Kidney glomerular epithelial cell (primary cell): ENCODE measurements at regions not wholly inside any gene's neighbourhood (a gene's known extent, or its start where the extent isn't known, plus 50 kb on each side); places are given as distances from the start of the nearest gene placed in this dataset.
"Not testable (repeated sequence)": the region's sequence is repeated elsewhere in the genome, so short reads cannot be mapped to it uniquely, and the experiment has no call there.

Experiments
- DNase-seq: peaks from one replicate; lab custom pipeline; 2025; lab: John Stamatoyannopoulos, UW

- peak; percentile 77 for DNase-seq
These were observed 453.0 kb upstream of the CFAP20DC start for GRCh38 chr3:59502806-59503205.

GRCh38 chr3:59499954-59500353 lies 450.1 kb upstream of the CFAP20DC start:
- DNase-seq, result no peak

- no peak for DNase-seq
These were observed 449.2 kb upstream of the CFAP20DC start for GRCh38 chr3:59499000-59499399.

- no peak for DNase-seq
These were observed 446.4 kb upstream of the CFAP20DC start for GRCh38 chr3:59496250-59496649.

- DNase-seq, result not testable (repeated sequence)
These were observed 445.1 kb upstream of the CFAP20DC start for GRCh38 chr3:59494969-59495368.

- DNase-seq, result no peak
These were observed 436.7 kb upstream of the CFAP20DC start for GRCh38 chr3:59486520-59486919.

- DNase-seq, result no peak
These were observed 433.4 kb upstream of the CFAP20DC start for GRCh38 chr3:59483191-59483590.

- no peak for DNase-seq
These were observed 432.9 kb upstream of the CFAP20DC start for GRCh38 chr3:59482684-59483083.

GRCh38 chr3:59481776-59482400 lies 432.1 kb upstream of the CFAP20DC start:
- peak; percentile 32 for DNase-seq

- DNase-seq, result peak; percentile 49
These were observed 430.7 kb upstream of the CFAP20DC start for GRCh38 chr3:59480486-59480995.

GRCh38 chr3:59473636-59474035 lies 423.8 kb upstream of the CFAP20DC start:
- no peak for DNase-seq

- no peak for DNase-seq
These were observed 422.7 kb upstream of the CFAP20DC start for GRCh38 chr3:59472541-59472940.

GRCh38 chr3:59469948-59470723 lies 420.3 kb upstream of the CFAP20DC start:
- peak; percentile 32 for DNase-seq

- no peak for DNase-seq
These were observed 417.7 kb upstream of the CFAP20DC start for GRCh38 chr3:59467476-59467875.

- no peak for DNase-seq
These were observed 414.4 kb upstream of the CFAP20DC start for GRCh38 chr3:59464187-59464586.

- DNase-seq, result no peak
These were observed 413.4 kb upstream of the CFAP20DC start for GRCh38 chr3:59463253-59463652.

GRCh38 chr3:59460068-59460467 lies 410.2 kb upstream of the CFAP20DC start:
- DNase-seq, result no peak

- no peak for DNase-seq
These were observed 407.1 kb upstream of the CFAP20DC start for GRCh38 chr3:59456852-59457485.

- DNase-seq, result no peak
These were observed 402.2 kb upstream of the CFAP20DC start for GRCh38 chr3:59451800-59452746.

GRCh38 chr3:59450946-59451763 lies 401.3 kb upstream of the CFAP20DC start:
- DNase-seq, result no peak

- DNase-seq, result no peak
These were observed 400.6 kb upstream of the CFAP20DC start for GRCh38 chr3:59450437-59450836.
